NCI-H2029 (cell line): ENCODE measurements at regions not wholly inside any gene's neighbourhood (a gene's known extent, or its start where the extent isn't known, plus 50 kb on each side); places are given as distances from the start of the nearest gene placed in this dataset.
A peak's percentile ranks its signal among the peaks of the same experiment; 100 is the strongest.

Experiments
- DNase-seq: peaks from one replicate; lab custom pipeline; 2025; lab: John Stamatoyannopoulos, UW

- DNase-seq: peak; percentile 21
These were observed 57.2 kb downstream of the SOX1 start for GRCh38 chr13:112124141-112124540.

GRCh38 chr13:112127564-112128330 is 60.8 kb downstream of the SOX1 start:
- no peak for DNase-seq

- no peak for DNase-seq
These were observed 61.3 kb downstream of the SOX1 start for GRCh38 chr13:112128331-112128610.

GRCh38 chr13:112130418-112130817 is 63.5 kb downstream of the SOX1 start:
- no peak for DNase-seq

GRCh38 chr13:112131081-112131712 is 64.2 kb downstream of the SOX1 start:
- DNase-seq: no peak

GRCh38 chr13:112131713-112132113 is 64.8 kb downstream of the SOX1 start:
- DNase-seq: no peak

- DNase-seq: no peak
These were observed 65.2 kb downstream of the SOX1 start for GRCh38 chr13:112132142-112132541.

GRCh38 chr13:112132619-112133018 is 65.7 kb downstream of the SOX1 start:
- no peak for DNase-seq

- DNase-seq: no peak
These were observed 66.8 kb downstream of the SOX1 start for GRCh38 chr13:112133499-112134390.

GRCh38 chr13:112134391-112135075 is 67.6 kb downstream of the SOX1 start:
- no peak for DNase-seq

- DNase-seq: no peak
These were observed 69.1 kb downstream of the SOX1 start for GRCh38 chr13:112136095-112136494.

- no peak for DNase-seq
These were observed 70.2 kb downstream of the SOX1 start for GRCh38 chr13:112137144-112137543.

GRCh38 chr13:112140366-112140765 is 73.4 kb downstream of the SOX1 start:
- DNase-seq: no peak

GRCh38 chr13:112141643-112142400 is 74.9 kb downstream of the SOX1 start:
- no peak for DNase-seq

- no peak for DNase-seq
These were observed 75.5 kb downstream of the SOX1 start for GRCh38 chr13:112142401-112142930.

GRCh38 chr13:112143046-112143752 is 76.2 kb downstream of the SOX1 start:
- DNase-seq: no peak

GRCh38 chr13:112143753-112144615 is 77.0 kb downstream of the SOX1 start:
- no peak for DNase-seq

GRCh38 chr13:112144616-112145550 is 77.9 kb downstream of the SOX1 start:
- DNase-seq: no peak
